Epidermal melanocyte (primary cell): ENCODE measurements at regions not wholly inside any gene's neighbourhood (a gene's known extent, or its start where the extent isn't known, plus 50 kb on each side); places are given as distances from the start of the nearest gene placed in this dataset.
"Not testable (repeated sequence)": the region's sequence is repeated elsewhere in the genome, so short reads cannot be mapped to it uniquely, and the experiment has no call there.

Source experiments
- DNase-seq: peaks from one replicate; pipeline ENCODE4 v3.0.0; 2011; ENCODE audit warnings: low spot score; ENCODE audit not compliant: insufficient read length

GRCh38 chr2:7375901-7376300 is 458.7 kb downstream of the RNF144A start:
- DNase-seq = no peak

DNA sequence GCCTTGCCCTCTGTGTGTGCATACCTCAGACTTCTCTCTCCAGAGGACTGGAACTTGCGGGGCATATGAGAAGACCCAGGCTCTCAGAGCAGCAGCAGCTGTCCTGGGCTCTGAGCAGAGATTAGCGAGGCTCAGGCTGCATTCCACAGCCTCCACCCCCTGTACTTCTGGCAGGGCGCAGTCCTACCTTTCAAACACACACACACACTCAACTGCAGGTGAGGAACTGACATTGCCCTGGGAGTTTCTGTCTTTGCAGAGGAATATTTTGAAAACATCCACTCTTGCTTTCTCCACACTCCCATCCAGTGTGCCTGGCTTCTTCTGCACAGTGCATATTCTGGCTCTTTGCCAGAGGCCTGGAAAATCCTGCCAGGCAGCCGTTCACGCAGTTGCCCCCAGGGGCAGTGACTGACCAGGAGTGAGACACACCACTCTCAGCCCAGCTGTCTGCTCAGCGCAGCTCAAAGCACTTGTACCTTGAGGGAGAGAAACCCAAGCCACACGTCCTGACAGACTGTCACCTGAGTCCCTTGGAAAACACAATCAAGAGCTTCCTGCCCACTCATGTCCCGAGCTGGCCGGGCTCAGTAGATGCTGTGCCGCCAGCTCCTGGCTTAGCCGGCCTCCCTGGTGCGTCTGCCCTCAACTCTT is 460.8 kb downstream of the RNF144A start:
- no peak for DNase-seq

- no peak for DNase-seq
Observed at GRCh38 chr2:7378591-7378990, 461.4 kb downstream of the RNF144A start.

GRCh38 chr2:7379799-7380198 is 462.6 kb downstream of the RNF144A start:
- no peak for DNase-seq

DNA sequence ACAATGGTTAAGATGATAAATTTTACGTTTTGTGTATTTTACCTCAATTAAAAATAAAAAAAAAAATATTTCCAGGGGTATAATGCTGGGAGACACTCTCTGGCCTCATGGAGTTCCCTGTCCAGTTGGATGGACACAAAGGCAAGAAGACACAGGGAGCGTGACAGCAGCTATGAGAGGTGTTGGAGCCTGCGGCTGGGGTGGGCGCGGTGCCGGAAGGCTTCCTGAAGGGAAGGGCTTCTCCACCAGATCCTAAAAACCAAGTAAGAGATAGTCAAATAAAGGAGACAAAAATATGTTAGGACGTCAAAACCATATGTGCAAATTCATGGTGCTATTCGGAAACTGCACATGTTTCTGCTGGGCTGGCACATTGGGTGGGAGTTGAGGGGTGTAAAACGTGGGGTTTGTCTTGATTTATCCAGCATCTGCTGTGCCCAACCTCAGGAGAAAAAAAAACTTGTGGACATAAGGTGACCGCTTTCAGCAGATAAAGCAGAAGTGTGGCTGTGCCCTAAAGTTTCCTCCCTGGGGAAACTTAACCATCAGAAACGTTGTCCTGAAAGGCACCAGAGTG is 467.6 kb downstream of the RNF144A start:
- no peak for DNase-seq

DNA sequence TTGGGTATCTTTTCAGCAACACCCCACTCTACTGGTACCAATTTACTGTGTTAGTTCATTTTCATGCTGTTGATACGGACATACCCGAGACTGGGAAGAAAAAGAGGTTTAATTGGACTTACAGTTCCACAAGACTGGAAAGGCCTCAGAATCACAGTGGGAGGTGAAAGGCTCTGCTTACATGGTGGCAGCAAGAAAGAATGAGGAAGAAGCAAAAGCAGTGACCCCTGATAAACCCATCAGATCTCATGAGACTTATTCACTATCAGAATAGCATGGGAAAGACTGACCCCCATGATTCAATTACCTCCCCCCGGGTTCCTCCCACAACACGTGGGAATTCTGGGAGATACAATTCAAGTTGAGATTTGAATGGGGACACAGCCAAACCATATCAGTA is 473.1 kb downstream of the RNF144A start:
- DNase-seq = not testable (repeated sequence)

GRCh38 chr2:7392076-7392787 is 475.0 kb downstream of the RNF144A start:
- no peak for DNase-seq

DNA sequence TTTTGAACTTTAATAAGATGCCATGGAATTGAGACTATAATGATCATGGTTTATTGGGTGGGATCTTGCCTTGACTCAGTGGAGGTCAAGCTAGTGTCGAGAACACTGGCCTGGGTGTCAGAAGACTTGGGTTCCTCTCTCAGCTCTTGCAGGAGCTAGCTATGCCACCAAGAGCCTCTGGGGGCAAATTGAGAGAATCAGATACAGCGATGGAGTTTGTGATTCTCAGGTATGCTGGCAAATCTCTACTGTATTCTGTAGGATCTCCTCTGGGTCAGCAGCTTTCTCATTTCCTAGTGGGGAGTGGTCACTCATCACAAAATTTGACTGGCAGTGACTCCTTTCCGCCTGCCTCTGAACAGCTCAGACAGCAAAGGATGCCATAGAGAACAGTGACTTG is 477.0 kb downstream of the RNF144A start:
- no peak for DNase-seq

DNA sequence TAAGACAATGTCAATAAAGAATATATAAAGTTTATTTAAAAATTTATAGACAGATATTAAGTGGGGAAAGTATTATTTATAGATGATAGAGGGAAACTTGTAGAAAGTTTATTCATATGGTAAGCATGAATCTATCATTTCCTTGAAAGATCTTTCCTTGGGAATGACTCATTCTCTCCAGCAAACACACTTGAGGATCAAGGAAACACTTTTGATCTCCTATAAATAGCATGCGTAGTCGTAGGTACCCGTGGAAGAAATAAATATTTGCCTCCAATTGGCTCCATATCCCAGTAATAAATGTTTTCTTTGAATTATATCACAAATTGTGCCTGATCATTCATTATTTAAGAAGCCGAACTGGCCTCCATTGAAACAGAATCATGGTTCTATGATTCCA is 483.4 kb downstream of the RNF144A start:
- no peak for DNase-seq

DNA sequence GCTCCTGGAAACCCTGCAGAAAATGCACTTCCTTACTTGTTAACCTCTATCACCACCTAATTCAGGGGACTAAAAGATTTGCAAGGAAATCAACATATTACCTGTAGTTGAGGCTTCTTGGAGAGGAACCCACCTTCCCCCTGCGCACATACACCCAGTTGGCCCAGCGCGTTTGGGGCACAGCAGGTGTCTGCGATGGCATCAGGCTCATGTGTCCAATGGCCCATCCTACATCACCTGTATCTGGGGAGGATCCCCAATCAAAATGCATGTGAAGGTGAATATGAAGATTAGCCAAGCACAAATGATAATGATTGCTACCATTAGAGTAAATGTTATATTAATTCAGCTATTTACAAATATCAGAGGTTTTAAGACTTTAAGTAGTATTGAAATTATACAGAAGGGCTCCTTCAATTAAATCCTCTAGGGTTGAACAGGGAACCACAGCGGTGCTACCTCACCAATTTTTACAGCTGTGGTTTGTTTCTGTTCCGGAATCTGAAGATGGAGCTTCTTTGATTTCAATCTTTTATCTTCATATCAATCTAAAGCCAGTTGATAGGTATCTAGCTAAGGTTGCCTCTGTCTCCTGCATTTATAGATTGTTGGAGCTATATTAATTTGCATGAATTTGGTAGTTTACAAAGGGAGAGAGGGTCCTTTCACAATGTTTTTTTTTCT is 486.0 kb downstream of the RNF144A start:
- no peak for DNase-seq

DNA sequence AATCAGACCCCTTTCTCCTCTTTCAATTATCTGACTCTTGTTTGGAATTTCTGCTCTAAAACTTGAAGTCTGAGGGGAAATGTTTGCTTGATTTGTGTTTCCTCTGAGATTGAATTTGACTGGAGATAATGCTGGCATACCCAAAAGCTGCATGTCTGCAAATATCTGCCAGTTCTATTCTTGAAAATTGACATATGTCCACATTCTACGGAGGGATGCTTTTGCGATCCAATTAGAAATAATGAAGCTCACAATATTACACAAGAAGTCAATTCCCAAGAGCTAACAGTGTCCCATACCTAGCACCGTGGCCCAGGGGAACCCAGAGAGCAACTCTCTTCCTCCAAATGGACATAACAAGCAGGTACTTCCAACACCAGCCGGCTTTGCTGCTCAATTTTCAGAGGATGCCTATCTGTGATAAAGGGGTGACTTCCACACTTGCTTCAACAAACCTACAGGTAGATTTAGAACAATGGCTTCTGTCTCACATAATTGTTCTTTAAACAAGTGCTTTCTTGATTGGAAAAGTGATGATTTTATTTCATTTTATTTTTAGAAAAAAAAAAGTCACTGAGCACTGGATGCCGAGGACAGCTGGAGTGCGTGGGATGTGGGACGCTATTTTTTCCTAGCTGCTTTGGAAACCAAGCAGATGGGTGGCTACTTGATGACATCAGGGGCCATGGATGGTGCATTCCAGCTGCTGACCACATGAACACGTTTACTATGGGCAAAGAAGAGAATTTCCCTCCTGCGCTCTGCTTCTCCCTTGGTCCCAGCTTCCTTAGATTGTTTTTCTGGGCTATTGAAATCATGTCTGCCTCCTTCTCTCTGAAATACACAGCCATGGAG is 488.9 kb downstream of the RNF144A start:
- no peak for DNase-seq

- no peak for DNase-seq
Observed at GRCh38 chr2:7407001-7407400, 489.8 kb downstream of the RNF144A start.

DNA sequence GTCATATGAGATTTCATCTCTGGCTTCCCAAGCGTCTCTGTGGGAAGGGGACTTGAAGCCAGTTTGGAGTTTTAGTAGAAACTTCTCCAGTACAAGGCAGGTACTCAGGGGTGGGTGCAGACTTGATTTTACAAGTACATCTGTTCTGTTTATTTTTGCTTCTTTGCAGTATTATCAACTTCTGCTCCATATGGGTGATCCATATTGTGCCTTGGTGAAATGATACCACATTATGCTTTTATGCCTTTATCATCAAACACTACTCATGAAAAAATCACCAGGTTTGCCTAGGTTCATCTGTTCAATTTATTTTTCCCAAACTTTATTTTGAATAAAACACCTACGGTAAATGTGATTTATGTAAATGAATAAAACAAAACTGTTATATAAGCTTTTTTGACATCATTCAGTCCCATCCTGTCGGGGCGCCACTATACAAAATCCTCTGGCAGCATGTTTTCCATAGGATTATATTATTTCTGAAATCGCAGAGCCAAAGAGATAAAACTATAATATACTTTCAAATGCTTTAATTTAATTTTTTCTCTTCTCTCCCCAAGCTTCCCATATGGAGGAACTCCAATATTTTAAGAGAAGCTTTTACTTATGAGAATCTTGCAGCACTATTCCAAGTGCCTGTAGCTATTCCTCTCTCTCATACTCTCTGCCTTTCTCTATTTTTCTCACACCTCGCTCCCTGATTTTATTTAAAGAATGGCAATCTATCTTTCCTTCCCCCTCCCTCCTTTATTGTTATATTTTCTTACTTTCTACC is 490.9 kb downstream of the RNF144A start:
- DNase-seq = no peak

DNA sequence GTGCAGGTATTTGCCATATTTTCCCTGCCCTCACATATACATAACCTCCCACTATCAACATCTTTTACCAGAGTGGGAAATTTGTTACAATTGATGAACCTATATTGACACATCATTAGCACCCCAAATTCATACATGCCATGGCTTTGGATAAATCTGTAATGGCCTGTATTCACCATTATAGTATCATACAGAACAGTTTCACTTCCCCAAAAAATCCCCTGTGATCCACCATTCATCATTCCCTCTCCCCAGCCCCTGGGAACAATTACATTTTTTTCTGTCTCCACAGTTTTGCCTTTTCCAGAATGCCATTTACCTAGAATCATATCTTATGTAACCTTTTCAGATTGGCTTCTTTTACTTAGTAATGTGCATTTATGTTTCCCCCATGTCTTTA is 494.5 kb downstream of the RNF144A start:
- DNase-seq = no peak

DNA sequence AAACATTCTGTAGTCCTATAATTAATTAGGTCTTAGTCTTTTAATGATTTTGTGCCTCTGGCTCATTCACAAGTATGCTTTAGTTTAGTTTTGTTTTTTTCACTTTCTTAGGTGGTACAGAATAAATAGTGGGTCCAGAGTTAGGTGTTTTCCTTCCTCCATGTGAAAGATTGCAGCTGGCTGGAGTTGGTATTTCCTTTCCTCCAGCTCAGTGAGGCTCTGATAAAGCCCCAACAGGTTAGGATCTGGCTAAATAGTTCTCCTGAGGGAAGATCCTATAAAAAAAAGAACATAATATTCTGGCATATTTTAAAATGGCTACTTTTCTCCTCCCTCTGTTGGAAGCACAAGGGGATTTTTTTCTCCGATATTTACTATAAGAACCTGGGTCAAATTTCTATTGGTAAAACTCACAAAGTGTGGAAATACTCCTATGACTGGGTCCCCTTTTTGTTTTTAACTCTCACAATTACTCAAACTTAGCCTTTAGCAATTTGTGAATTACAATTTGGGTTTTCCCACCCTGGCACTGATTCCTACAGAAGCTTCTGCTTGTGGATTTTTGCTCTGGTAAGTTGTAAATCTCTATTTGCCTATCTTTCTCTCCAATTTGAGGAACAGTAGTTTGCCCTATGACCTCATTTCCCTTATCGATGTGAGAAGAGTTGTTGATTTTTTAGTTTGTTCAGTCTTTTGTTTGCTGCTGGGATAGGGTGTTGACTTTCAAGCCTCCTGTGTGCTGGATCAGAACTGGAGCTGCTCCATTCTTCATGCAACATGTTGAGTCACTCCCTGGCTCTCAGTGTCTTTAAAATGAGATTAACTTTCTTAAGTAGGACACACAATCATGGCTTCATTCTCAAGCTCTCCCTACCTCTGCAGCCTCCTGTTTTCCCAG is 500.9 kb downstream of the RNF144A start:
- DNase-seq = no peak

DNA sequence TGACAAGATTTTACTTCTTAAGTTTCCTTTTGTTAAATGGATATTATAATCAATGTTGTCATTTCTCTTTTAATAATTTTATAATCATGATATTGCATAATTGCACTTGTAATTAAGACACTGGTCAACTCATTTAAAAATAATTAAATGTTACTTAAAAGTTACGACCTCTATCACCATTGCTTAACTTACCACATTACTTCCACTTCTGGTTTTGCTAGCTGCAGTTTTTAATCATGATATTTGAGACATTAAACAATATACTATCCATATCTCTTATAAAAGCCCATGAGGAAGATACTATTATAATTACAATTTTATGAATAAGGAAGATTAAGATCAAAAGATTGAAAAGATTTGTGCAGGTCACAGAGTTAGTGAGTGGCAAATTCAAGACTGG is 502.0 kb downstream of the RNF144A start:
- DNase-seq = no peak

- no peak for DNase-seq
Observed at GRCh38 chr2:7419814-7420311, 502.7 kb downstream of the RNF144A start.

DNA sequence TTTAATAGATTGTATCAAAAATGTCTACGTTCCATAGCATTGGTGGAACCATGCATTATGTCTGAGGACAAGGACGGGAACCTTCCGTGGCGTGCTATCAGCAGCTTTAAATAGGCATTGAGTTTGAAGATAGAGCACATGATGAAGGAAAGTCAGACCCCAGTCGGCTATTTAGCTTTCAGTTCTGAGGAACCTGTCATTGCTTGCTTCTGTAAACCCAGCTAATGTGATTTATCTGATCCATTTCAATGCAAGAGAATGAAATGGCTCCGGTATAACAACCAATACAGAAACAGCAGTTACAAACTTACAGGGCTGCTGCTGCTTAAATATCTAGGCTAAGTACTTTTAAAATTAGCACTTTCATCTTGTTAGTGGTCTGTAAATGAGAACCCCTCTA is 503.3 kb downstream of the RNF144A start:
- no peak for DNase-seq

DNA sequence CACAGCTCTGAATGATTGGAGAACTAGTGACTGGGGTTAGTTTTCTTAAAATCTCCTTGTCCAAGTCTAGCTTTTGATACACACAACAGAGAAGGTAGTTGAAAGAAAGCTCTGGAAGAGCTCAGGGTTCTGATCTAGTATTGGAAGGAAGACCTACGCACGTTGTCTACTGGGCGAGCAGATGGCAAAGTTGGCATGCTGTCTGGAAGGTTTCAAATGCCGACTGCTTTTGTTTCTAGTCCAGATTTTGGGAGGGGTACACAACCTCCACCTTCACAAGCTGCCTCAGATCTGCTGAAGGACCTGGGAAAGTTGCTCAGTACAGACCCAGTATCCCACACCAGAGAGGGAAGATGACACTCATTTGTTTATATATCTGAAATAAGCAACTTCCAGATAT is 507.3 kb downstream of the RNF144A start:
- DNase-seq = no peak
